Hepatocyte (in vitro differentiated cells): ENCODE measurements at regions not wholly inside any gene's neighbourhood (a gene's known extent, or its start where the extent isn't known, plus 50 kb on each side); places are given as distances from the start of the nearest gene placed in this dataset.

Experiments used
- CTCF ChIP-seq: fragments of 200-600 bp; sonication (generic); IDR thresholded peaks from 2 replicates; pipeline ENCODE4 v1.5.1; 2016; ENCODE audit warnings: antibody characterized with exemption, mild to moderate bottlenecking; ENCODE audit not compliant: poor library complexity
- EZH2 ChIP-seq: fragments of 200-600 bp; sonication (generic); IDR thresholded peaks from 2 replicates; pipeline ENCODE4 v1.6.1; 2016; ENCODE audit warnings: antibody characterized with exemption, mild to moderate bottlenecking, borderline replicate concordance
- EZH2phosphoT487 ChIP-seq: fragments of 200-600 bp; sonication (generic); IDR thresholded peaks from one replicate; pipeline ENCODE4 v1.6.1; 2018; ENCODE audit warnings: antibody characterized with exemption, mild to moderate bottlenecking, low read depth, moderate library complexity; ENCODE audit not compliant: unreplicated experiment, severe bottlenecking

- no peak for TF ChIP-seq CTCF
- no peak for TF ChIP-seq EZH2
- TF ChIP-seq EZH2phosphoT487, result no peak
Measured at GRCh38 chr20:1830240-1830639, 65.0 kb upstream of the SIRPA start.
